ENCODE measurements at regions not wholly inside any gene's neighbourhood (a gene's known extent, or its start where the extent isn't known, plus 50 kb on each side); places are given as distances from the start of the nearest gene placed in this dataset.

GRCh38 chr7:55276572-55277295 is 88.4 kb upstream of the LANCL2 start:
- no peak for TF ChIP-seq POLR2AphosphoS5 (IDR thresholded peaks at IDR 0.05; ENCODE audit: low read depth, low read length)
- TF ChIP-seq, protein P1, sequence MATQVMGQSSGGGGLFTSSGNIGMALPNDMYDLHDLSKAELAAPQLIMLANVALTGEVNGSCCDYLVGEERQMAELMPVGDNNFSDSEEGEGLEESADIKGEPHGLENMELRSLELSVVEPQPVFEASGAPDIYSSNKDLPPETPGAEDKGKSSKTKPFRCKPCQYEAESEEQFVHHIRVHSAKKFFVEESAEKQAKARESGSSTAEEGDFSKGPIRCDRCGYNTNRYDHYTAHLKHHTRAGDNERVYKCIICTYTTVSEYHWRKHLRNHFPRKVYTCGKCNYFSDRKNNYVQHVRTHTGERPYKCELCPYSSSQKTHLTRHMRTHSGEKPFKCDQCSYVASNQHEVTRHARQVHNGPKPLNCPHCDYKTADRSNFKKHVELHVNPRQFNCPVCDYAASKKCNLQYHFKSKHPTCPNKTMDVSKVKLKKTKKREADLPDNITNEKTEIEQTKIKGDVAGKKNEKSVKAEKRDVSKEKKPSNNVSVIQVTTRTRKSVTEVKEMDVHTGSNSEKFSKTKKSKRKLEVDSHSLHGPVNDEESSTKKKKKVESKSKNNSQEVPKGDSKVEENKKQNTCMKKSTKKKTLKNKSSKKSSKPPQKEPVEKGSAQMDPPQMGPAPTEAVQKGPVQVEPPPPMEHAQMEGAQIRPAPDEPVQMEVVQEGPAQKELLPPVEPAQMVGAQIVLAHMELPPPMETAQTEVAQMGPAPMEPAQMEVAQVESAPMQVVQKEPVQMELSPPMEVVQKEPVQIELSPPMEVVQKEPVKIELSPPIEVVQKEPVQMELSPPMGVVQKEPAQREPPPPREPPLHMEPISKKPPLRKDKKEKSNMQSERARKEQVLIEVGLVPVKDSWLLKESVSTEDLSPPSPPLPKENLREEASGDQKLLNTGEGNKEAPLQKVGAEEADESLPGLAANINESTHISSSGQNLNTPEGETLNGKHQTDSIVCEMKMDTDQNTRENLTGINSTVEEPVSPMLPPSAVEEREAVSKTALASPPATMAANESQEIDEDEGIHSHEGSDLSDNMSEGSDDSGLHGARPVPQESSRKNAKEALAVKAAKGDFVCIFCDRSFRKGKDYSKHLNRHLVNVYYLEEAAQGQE (IDR thresholded peaks at IDR 0.05; ENCODE audit: insufficient read depth in 1 of 2, low read depth in 2 of 2, low read length in 2 of 2) = no peak

All from PFSK-1 (cell line).